ENCODE measurements at regions not wholly inside any gene's neighbourhood (a gene's known extent, or its start where the extent isn't known, plus 50 kb on each side); places are given as distances from the start of the nearest gene placed in this dataset.

DNA sequence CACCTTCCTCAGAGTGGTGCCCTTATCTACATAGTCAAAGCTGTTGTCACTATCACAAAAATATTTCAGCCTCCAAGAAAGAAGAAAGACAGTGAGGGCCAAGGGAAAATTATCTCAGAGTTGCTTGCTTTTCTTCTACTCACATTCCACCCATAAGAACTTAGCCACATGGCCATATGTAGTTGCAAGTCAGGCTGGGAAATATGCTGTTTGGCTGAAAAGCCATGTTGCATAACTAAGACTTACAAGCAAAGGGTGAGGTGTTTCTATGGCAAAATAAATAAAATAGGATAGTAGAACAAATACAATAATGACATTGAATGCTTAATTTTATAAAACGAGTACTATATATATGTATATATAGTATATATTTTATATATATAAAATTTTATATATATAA, 365.9 kb upstream of the PABPC4L start:
- TF ChIP-seq, protein P1, sequence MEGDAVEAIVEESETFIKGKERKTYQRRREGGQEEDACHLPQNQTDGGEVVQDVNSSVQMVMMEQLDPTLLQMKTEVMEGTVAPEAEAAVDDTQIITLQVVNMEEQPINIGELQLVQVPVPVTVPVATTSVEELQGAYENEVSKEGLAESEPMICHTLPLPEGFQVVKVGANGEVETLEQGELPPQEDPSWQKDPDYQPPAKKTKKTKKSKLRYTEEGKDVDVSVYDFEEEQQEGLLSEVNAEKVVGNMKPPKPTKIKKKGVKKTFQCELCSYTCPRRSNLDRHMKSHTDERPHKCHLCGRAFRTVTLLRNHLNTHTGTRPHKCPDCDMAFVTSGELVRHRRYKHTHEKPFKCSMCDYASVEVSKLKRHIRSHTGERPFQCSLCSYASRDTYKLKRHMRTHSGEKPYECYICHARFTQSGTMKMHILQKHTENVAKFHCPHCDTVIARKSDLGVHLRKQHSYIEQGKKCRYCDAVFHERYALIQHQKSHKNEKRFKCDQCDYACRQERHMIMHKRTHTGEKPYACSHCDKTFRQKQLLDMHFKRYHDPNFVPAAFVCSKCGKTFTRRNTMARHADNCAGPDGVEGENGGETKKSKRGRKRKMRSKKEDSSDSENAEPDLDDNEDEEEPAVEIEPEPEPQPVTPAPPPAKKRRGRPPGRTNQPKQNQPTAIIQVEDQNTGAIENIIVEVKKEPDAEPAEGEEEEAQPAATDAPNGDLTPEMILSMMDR (IDR thresholded peaks at IDR 0.05): no peak
- TF ChIP-seq POLR2A (IDR thresholded peaks at IDR 0.05): no peak
